CD1c-positive myeloid dendritic cell (primary cell): ENCODE measurements at regions not wholly inside any gene's neighbourhood (a gene's known extent, or its start where the extent isn't known, plus 50 kb on each side); places are given as distances from the start of the nearest gene placed in this dataset.

Source experiments
- DNase-seq: peaks from one replicate; pipeline ENCODE4 v3.0.0-alpha.2; 2016; ENCODE audit errors: extremely low spot score

GRCh38 chr5:56588636-56589480 lies 226.5 kb upstream of the MAP3K1 start:
- DNase-seq: peak; percentile 36

GRCh38 chr5:56588131-56588487 lies 227.2 kb upstream of the MAP3K1 start:
- no peak for DNase-seq

GRCh38 chr5:56587381-56588130 lies 227.8 kb upstream of the MAP3K1 start:
- DNase-seq: no peak

- no peak for DNase-seq
Measured at GRCh38 chr5:56585999-56586691, 229.2 kb upstream of the MAP3K1 start.

- peak; percentile 36 for DNase-seq
Measured at GRCh38 chr5:56585461-56585860, 229.9 kb upstream of the MAP3K1 start.

- no peak for DNase-seq
Measured at GRCh38 chr5:56581426-56581825, 233.9 kb upstream of the MAP3K1 start.

- DNase-seq: no peak
Measured at GRCh38 chr5:56580864-56581263, 234.5 kb upstream of the MAP3K1 start.

- peak; percentile 35 for DNase-seq
Measured at GRCh38 chr5:56575821-56576220, 239.5 kb upstream of the MAP3K1 start.

GRCh38 chr5:56574778-56575177 lies 240.6 kb upstream of the MAP3K1 start:
- no peak for DNase-seq

- DNase-seq: peak; percentile 42
Measured at GRCh38 chr5:56569566-56569965, 245.8 kb upstream of the MAP3K1 start.

- no peak for DNase-seq
Measured at GRCh38 chr5:56569076-56569475, 246.3 kb upstream of the MAP3K1 start.

GRCh38 chr5:56567278-56567677 lies 248.1 kb upstream of the MAP3K1 start:
- DNase-seq: no peak

GRCh38 chr5:56566374-56567249 lies 248.7 kb upstream of the MAP3K1 start:
- no peak for DNase-seq

GRCh38 chr5:56565644-56566043 lies 249.7 kb upstream of the MAP3K1 start:
- DNase-seq: peak; percentile 39

- DNase-seq: no peak
Measured at GRCh38 chr5:56565283-56565615, 250.1 kb upstream of the MAP3K1 start.

- no peak for DNase-seq
Measured at GRCh38 chr5:56564541-56565282, 250.6 kb upstream of the MAP3K1 start.

- no peak for DNase-seq
Measured at GRCh38 chr5:56561455-56561854, 253.9 kb upstream of the MAP3K1 start.

GRCh38 chr5:56558131-56558745 lies 257.1 kb upstream of the MAP3K1 start:
- DNase-seq: no peak

GRCh38 chr5:56557198-56557597 lies 258.2 kb upstream of the MAP3K1 start:
- no peak for DNase-seq

GRCh38 chr5:56552612-56553268 lies 262.6 kb upstream of the MAP3K1 start:
- no peak for DNase-seq
